WERI-Rb-1 (cell line): ENCODE measurements at regions not wholly inside any gene's neighbourhood (a gene's known extent, or its start where the extent isn't known, plus 50 kb on each side); places are given as distances from the start of the nearest gene placed in this dataset.

Experiments used
- DNase-seq: peaks from one replicate; pipeline ENCODE4 v3.0.0-alpha.2; 2020
- H3K27ac ChIP-seq: fragments of 250-450 bp; sonication (Bioruptor Pico); 2 replicates; pipeline ENCODE4 v1.5.1; 2020; ENCODE audit warnings: mild to moderate bottlenecking, moderate library complexity
- H3K27me3 ChIP-seq: fragments of 250-450 bp; sonication (Bioruptor Pico); 2 replicates; pipeline ENCODE4 v1.5.1; 2021; ENCODE audit warnings: mild to moderate bottlenecking, low read depth, moderate library complexity; ENCODE audit not compliant: insufficient read depth, severe bottlenecking
- H3K36me3 ChIP-seq: fragments of 250-450 bp; sonication (Bioruptor Pico); 2 replicates; pipeline ENCODE4 v1.5.1; 2020; ENCODE audit warnings: mild to moderate bottlenecking, moderate library complexity
- H3K4me3 ChIP-seq: 2 replicates; pipeline ENCODE4 v1.5.1; 2011; ENCODE audit warnings: low read depth, mild to moderate bottlenecking, control low read depth, low read length
- H3K9me3 ChIP-seq: fragments of 250-450 bp; sonication (Bioruptor Pico); 2 replicates; pipeline ENCODE4 v1.5.1; 2021; ENCODE audit warnings: mild to moderate bottlenecking, moderate library complexity; ENCODE audit not compliant: severe bottlenecking
- CTCF ChIP-seq: IDR thresholded peaks from 2 replicates; pipeline ENCODE4 v1.5.1; 2011; ENCODE audit warnings: low read depth, mild to moderate bottlenecking, control low read depth, inconsistent platforms, low read length

GRCh38 chr7:12092499-12093130 lies 118.5 kb upstream of the TMEM106B start:
- no peak overlapping the region for H3K4me3 ChIP-seq
- H3K27ac ChIP-seq: no peak overlapping the region
- no peaks in the 10 kb centered on the region for H3K27me3 ChIP-seq
- H3K36me3 ChIP-seq: no peaks in the 10 kb centered on the region
- H3K9me3 ChIP-seq: no peaks in the 10 kb centered on the region
- DNase-seq: no peak
- TF ChIP-seq CTCF: no peak

- Histone ChIP-seq H3K4me3 (no peak overlapping the region), H3K9me3 (no peaks in the 10 kb centered on the region), H3K27ac (no peak overlapping the region), H3K36me3 (no peaks in the 10 kb centered on the region), H3K27me3 (no peaks in the 10 kb centered on the region)
- TF ChIP-seq CTCF: no peak
- DNase-seq: no peak
Observed at GRCh38 chr7:12093365-12093764, 117.7 kb upstream of the TMEM106B start.

- Histone ChIP-seq H3K27ac (no peak overlapping the region), H3K4me3 (no peak overlapping the region), H3K27me3 (no peaks in the 10 kb centered on the region), H3K36me3 (no peaks in the 10 kb centered on the region), H3K9me3 (no peaks in the 10 kb centered on the region)
- TF ChIP-seq CTCF: no peak
- no peak for DNase-seq
Observed at GRCh38 chr7:12094365-12094921, 116.7 kb upstream of the TMEM106B start.

GRCh38 chr7:12102126-12102525 lies 109.0 kb upstream of the TMEM106B start:
- no peaks in the 10 kb centered on the region for H3K27me3 ChIP-seq
- no peaks in the 10 kb centered on the region for H3K9me3 ChIP-seq
- no peak overlapping the region for H3K27ac ChIP-seq
- no peak for DNase-seq
- TF ChIP-seq CTCF: no peak
- no peak overlapping the region for H3K4me3 ChIP-seq
- no peaks in the 10 kb centered on the region for H3K36me3 ChIP-seq

- no peak for DNase-seq
- H3K9me3 ChIP-seq: no peaks in the 10 kb centered on the region
- no peaks in the 10 kb centered on the region for H3K27me3 ChIP-seq
- no peak overlapping the region for H3K4me3 ChIP-seq
- H3K27ac ChIP-seq: no peak overlapping the region
- TF ChIP-seq CTCF: no peak
- no peaks in the 10 kb centered on the region for H3K36me3 ChIP-seq
Observed at GRCh38 chr7:12102527-12102926, 108.6 kb upstream of the TMEM106B start.

- no peak overlapping the region for H3K4me3 ChIP-seq
- no peak for DNase-seq
- H3K27ac ChIP-seq: no peak overlapping the region
- no peak for TF ChIP-seq CTCF
- H3K9me3 ChIP-seq: no peaks in the 10 kb centered on the region
- H3K36me3 ChIP-seq: no peaks in the 10 kb centered on the region
- H3K27me3 ChIP-seq: no peaks in the 10 kb centered on the region
Observed at GRCh38 chr7:12103948-12104347, 107.1 kb upstream of the TMEM106B start.
